ENCODE measurements at regions not wholly inside any gene's neighbourhood (a gene's known extent, or its start where the extent isn't known, plus 50 kb on each side); places are given as distances from the start of the nearest gene placed in this dataset.

DNA sequence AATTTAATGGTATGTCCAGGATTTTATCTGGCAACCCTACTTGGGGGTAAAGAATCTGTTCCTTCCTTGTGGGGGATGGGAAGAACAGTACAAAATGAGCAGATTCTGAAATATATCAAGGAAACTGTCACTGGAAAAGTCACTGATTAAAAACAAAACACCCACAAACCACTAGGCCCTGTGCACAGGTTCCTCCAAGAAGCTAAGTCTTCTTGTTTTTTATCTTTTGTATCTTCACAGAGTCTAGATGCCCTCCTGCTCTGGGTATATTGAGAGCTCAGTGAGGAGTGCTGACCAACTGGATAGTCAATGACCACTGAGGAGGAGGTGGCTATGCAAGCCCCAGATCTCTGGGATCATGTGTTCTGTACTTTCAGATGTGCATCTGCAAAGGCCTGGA lies 86.8 kb upstream of the ANKRD1 start:
- TF ChIP-seq TEAD4 (IDR thresholded peaks at IDR 0.05) (no peak), NFIC (IDR thresholded peaks at IDR 0.05) (no peak), EGR1 (IDR thresholded peaks at IDR 0.05) (no peak), RAD21 (IDR thresholded peaks at IDR 0.05; ENCODE audit: low read depth) (no peak), CREB1 (IDR thresholded peaks at IDR 0.05; ENCODE audit: low read depth) (no peak), TCF12 (IDR thresholded peaks at IDR 0.05; ENCODE audit: low read depth) (no peak), TAF1 (IDR thresholded peaks at IDR 0.05; ENCODE audit: low read depth) (no peak), FOXM1 (IDR thresholded peaks at IDR 0.05; ENCODE audit: borderline replicate concordance, low read depth) (no peak), EP300 (IDR thresholded peaks at IDR 0.05; ENCODE audit: borderline replicate concordance) (no peak), CEBPB (IDR thresholded peaks at IDR 0.05) (no peak), ZBTB7A (IDR thresholded peaks at IDR 0.05; ENCODE audit: low read depth) (no peak), YY1 (IDR thresholded peaks at IDR 0.05; ENCODE audit: low read depth) (no peak)
- TF ChIP-seq, protein P1, sequence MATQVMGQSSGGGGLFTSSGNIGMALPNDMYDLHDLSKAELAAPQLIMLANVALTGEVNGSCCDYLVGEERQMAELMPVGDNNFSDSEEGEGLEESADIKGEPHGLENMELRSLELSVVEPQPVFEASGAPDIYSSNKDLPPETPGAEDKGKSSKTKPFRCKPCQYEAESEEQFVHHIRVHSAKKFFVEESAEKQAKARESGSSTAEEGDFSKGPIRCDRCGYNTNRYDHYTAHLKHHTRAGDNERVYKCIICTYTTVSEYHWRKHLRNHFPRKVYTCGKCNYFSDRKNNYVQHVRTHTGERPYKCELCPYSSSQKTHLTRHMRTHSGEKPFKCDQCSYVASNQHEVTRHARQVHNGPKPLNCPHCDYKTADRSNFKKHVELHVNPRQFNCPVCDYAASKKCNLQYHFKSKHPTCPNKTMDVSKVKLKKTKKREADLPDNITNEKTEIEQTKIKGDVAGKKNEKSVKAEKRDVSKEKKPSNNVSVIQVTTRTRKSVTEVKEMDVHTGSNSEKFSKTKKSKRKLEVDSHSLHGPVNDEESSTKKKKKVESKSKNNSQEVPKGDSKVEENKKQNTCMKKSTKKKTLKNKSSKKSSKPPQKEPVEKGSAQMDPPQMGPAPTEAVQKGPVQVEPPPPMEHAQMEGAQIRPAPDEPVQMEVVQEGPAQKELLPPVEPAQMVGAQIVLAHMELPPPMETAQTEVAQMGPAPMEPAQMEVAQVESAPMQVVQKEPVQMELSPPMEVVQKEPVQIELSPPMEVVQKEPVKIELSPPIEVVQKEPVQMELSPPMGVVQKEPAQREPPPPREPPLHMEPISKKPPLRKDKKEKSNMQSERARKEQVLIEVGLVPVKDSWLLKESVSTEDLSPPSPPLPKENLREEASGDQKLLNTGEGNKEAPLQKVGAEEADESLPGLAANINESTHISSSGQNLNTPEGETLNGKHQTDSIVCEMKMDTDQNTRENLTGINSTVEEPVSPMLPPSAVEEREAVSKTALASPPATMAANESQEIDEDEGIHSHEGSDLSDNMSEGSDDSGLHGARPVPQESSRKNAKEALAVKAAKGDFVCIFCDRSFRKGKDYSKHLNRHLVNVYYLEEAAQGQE (IDR thresholded peaks at IDR 0.05; ENCODE audit: low read depth): no peak
- TF ChIP-seq, protein P2, sequence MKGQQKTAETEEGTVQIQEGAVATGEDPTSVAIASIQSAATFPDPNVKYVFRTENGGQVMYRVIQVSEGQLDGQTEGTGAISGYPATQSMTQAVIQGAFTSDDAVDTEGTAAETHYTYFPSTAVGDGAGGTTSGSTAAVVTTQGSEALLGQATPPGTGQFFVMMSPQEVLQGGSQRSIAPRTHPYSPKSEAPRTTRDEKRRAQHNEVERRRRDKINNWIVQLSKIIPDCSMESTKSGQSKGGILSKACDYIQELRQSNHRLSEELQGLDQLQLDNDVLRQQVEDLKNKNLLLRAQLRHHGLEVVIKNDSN (IDR thresholded peaks at IDR 0.05): no peak
- TF ChIP-seq, protein P3, sequence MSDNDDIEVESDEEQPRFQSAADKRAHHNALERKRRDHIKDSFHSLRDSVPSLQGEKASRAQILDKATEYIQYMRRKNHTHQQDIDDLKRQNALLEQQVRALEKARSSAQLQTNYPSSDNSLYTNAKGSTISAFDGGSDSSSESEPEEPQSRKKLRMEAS (IDR thresholded peaks at IDR 0.05): no peak

DNA sequence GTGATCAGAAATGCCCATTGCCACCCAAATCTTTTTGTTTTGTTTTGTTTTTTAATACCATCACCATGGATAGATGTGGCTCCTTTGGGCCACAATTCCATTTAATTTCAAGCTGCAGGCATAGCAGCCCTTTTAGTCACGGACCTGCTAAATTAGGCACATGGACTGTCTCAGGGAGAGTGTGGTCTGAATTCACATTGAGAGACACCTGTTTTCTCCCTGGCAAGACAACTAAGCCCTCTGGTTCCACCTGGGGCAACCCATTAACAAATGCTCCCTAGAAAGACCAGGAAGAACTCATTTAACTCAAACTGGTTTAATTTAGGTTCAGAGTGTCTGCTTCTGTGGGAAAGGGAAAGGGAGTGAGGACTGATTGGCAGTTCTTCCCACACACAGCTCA lies 88.2 kb upstream of the ANKRD1 start:
- no peak for TF ChIP-seq CREB1 (IDR thresholded peaks at IDR 0.05; ENCODE audit: low read depth)
- TF ChIP-seq TAF1 (IDR thresholded peaks at IDR 0.05; ENCODE audit: low read depth): no peak
- no peak for TF ChIP-seq ZBTB7A (IDR thresholded peaks at IDR 0.05; ENCODE audit: low read depth)
- TF ChIP-seq CEBPB (IDR thresholded peaks at IDR 0.05): no peak
- TF ChIP-seq EGR1 (IDR thresholded peaks at IDR 0.05): no peak
- no peak for TF ChIP-seq YY1 (IDR thresholded peaks at IDR 0.05; ENCODE audit: low read depth)
- no peak for TF ChIP-seq TCF12 (IDR thresholded peaks at IDR 0.05; ENCODE audit: low read depth)
- no peak for TF ChIP-seq FOXM1 (IDR thresholded peaks at IDR 0.05; ENCODE audit: borderline replicate concordance, low read depth)
- TF ChIP-seq, protein P1 (IDR thresholded peaks at IDR 0.05; ENCODE audit: low read depth): no peak
- TF ChIP-seq, protein P2 (IDR thresholded peaks at IDR 0.05): no peak
- no peak for TF ChIP-seq TEAD4 (IDR thresholded peaks at IDR 0.05)
- TF ChIP-seq EP300 (IDR thresholded peaks at IDR 0.05; ENCODE audit: borderline replicate concordance): no peak
- TF ChIP-seq, protein P3 (IDR thresholded peaks at IDR 0.05): no peak
- no peak for TF ChIP-seq NFIC (IDR thresholded peaks at IDR 0.05)
- TF ChIP-seq RAD21 (IDR thresholded peaks at IDR 0.05; ENCODE audit: low read depth): no peak

DNA sequence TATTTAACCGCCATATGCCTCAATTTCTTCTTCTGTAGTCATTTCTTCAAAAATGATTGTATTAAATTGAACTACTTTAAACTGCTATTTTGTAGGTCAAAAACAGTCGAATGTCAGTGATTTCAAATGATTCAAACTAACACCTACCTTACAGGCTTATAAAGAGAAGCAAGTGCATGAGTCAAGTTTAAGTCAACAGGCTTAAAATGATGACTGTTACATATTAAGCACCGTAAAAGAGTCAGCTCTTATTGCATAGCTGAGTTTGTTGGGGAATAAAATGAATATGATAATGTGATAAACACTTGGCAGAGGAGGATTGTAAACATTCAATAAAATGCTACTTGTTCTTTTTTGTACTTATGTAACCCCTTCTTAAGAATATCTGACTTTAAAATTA lies 90.1 kb upstream of the ANKRD1 start:
- no peak for TF ChIP-seq RAD21 (IDR thresholded peaks at IDR 0.05; ENCODE audit: low read depth)
- TF ChIP-seq YY1 (IDR thresholded peaks at IDR 0.05; ENCODE audit: low read depth): no peak
- TF ChIP-seq CEBPB (IDR thresholded peaks at IDR 0.05): no peak
- TF ChIP-seq TAF1 (IDR thresholded peaks at IDR 0.05; ENCODE audit: low read depth): no peak
- TF ChIP-seq CREB1 (IDR thresholded peaks at IDR 0.05; ENCODE audit: low read depth): no peak
- no peak for TF ChIP-seq ZBTB7A (IDR thresholded peaks at IDR 0.05; ENCODE audit: low read depth)
- no peak for TF ChIP-seq FOXM1 (IDR thresholded peaks at IDR 0.05; ENCODE audit: borderline replicate concordance, low read depth)
- TF ChIP-seq TEAD4 (IDR thresholded peaks at IDR 0.05): no peak
- TF ChIP-seq, protein P2 (IDR thresholded peaks at IDR 0.05): no peak
- TF ChIP-seq TCF12 (IDR thresholded peaks at IDR 0.05; ENCODE audit: low read depth): no peak
- no peak for TF ChIP-seq EP300 (IDR thresholded peaks at IDR 0.05; ENCODE audit: borderline replicate concordance)
- no peak for TF ChIP-seq NFIC (IDR thresholded peaks at IDR 0.05)
- TF ChIP-seq, protein P3 (IDR thresholded peaks at IDR 0.05): no peak
- TF ChIP-seq, protein P1 (IDR thresholded peaks at IDR 0.05; ENCODE audit: low read depth): no peak
- TF ChIP-seq EGR1 (IDR thresholded peaks at IDR 0.05): no peak
